Neuronal stem cell (in vitro differentiated cells): ENCODE measurements at regions not wholly inside any gene's neighbourhood (a gene's known extent, or its start where the extent isn't known, plus 50 kb on each side); places are given as distances from the start of the nearest gene placed in this dataset.

Experiments
- DNase-seq: peaks from one replicate; pipeline ENCODE4 v3.0.0-alpha.2; 2013; ENCODE audit warnings: low spot score
- H2AFZ ChIP-seq: one replicate; pipeline ENCODE4 v1.6.1; 2013; ENCODE audit warnings: mild to moderate bottlenecking, low read length, inconsistent platforms
- H2AK5ac ChIP-seq: 2 replicates; pipeline ENCODE4 v1.6.1; 2013; ENCODE audit warnings: low read depth, mild to moderate bottlenecking, inconsistent platforms, low read length, moderate library complexity, mixed read lengths
- H2BK120ac ChIP-seq: 2 replicates; pipeline ENCODE4 v1.6.1; 2013; ENCODE audit warnings: low read depth, mild to moderate bottlenecking, inconsistent platforms, low read length, moderate library complexity, mixed read lengths
- H2BK12ac ChIP-seq: one replicate; pipeline ENCODE4 v1.6.1; 2013; ENCODE audit warnings: low read length, inconsistent platforms
- H2BK15ac ChIP-seq: 2 replicates; pipeline ENCODE4 v1.6.1; 2013; ENCODE audit warnings: mild to moderate bottlenecking, low read length, inconsistent platforms, mixed read lengths
- H2BK5ac ChIP-seq: one replicate; pipeline ENCODE4 v1.6.1; 2013; ENCODE audit warnings: inconsistent platforms, mild to moderate bottlenecking, low read length, moderate library complexity
- H3K14ac ChIP-seq: one replicate; pipeline ENCODE4 v1.6.1; 2013; ENCODE audit warnings: low read length, inconsistent platforms
- H3K18ac ChIP-seq: 2 replicates; pipeline ENCODE4 v1.6.1; 2013; ENCODE audit warnings: low read length, inconsistent platforms
- H3K23ac ChIP-seq: 2 replicates; pipeline ENCODE4 v1.6.1; 2013; ENCODE audit warnings: low read depth, mild to moderate bottlenecking, mixed read lengths, low read length, inconsistent platforms; ENCODE audit not compliant: poor library complexity
- H3K27ac ChIP-seq: replicated peaks from 3 replicates; pipeline ENCODE4 v1.5.1; 2013; ENCODE audit warnings: low read length, inconsistent platforms
- H3K27me3 ChIP-seq, 3 experiments: 2 replicates each; pipeline ENCODE4 v1.6.1; 2013; ENCODE audit warnings: low read length in 3 of 3, mild to moderate bottlenecking in 2 of 3, inconsistent platforms in 1 of 3, low read depth in 1 of 3, mixed read lengths in 1 of 3, moderate library complexity in 1 of 3; ENCODE audit not compliant: control insufficient read depth in 3 of 3, insufficient read depth in 3 of 3
- H3K36me3 ChIP-seq, 2 donors: replicated peaks in 1 of 2; 2 replicates each; pipeline ENCODE4 v1.6.1; 2013; ENCODE audit warnings: low read length in 2 of 2; ENCODE audit not compliant: control insufficient read depth in 2 of 2, insufficient read depth in 2 of 2
- H3K4ac ChIP-seq: 2 replicates; pipeline ENCODE4 v1.6.1; 2013; ENCODE audit warnings: inconsistent platforms, mild to moderate bottlenecking, low read length, moderate library complexity
- H3K4me1 ChIP-seq, 2 donors: 1 replicate in 1 of 2; 2 replicates in 1 of 2; pipeline ENCODE4 v1.6.1; 2013; ENCODE audit warnings: low read length in 2 of 2, low read depth in 1 of 2; ENCODE audit not compliant: control insufficient read depth in 2 of 2, insufficient read depth in 1 of 2
- H3K4me2 ChIP-seq: one replicate; pipeline ENCODE4 v1.6.1; 2013; ENCODE audit warnings: mild to moderate bottlenecking, low read length, inconsistent platforms; ENCODE audit not compliant: insufficient read depth, poor library complexity, severe bottlenecking
- H3K4me3 ChIP-seq, 2 donors: 2 replicates each; pipeline ENCODE4 v1.5.1; 2013; ENCODE audit warnings: low read length in 2 of 2, mild to moderate bottlenecking in 2 of 2, inconsistent platforms in 1 of 2, moderate library complexity in 1 of 2
- H3K79me1 ChIP-seq: one replicate; pipeline ENCODE4 v1.6.1; 2013; ENCODE audit warnings: low read depth, mild to moderate bottlenecking, inconsistent platforms, low read length, moderate library complexity
- H3K9ac ChIP-seq: one replicate; pipeline ENCODE4 v1.6.1; 2013; ENCODE audit warnings: mild to moderate bottlenecking, low read depth, low read length, inconsistent platforms; ENCODE audit not compliant: poor library complexity
- H3K9me3 ChIP-seq, 2 donors: replicated peaks in 1 of 2; 2 replicates each; pipeline versions ENCODE3 to v1.6.1; 2013; ENCODE audit warnings: low read length in 2 of 2, mild to moderate bottlenecking in 2 of 2, inconsistent platforms in 1 of 2, low read depth in 1 of 2, mixed read lengths in 1 of 2, moderate library complexity in 1 of 2; ENCODE audit not compliant: control insufficient read depth in 2 of 2, insufficient read depth in 1 of 2
- H4K8ac ChIP-seq: one replicate; pipeline ENCODE4 v1.6.1; 2013; ENCODE audit warnings: low read depth, mild to moderate bottlenecking, inconsistent platforms, low read length, moderate library complexity
- H4K91ac ChIP-seq: one replicate; pipeline ENCODE4 v1.6.1; 2013; ENCODE audit warnings: low read length, low read depth, mild to moderate bottlenecking, inconsistent platforms; ENCODE audit not compliant: poor library complexity
- WGBS, 2 donors: extraction: QIAGEN DNeasy Blood & Tissue Kit; methylation state at CpG; one replicate each; pipeline ENCODE4 v1.1.7; 2013; ENCODE audit warnings: missing lambda C conversion rate in 2 of 2, mixed read lengths in 1 of 2; ENCODE audit not compliant: insufficient read length in 2 of 2, insufficient replicate concordance in 1 of 2; ENCODE audit errors: extremely low coverage in 2 of 2; 5-methylcytosine and 5-hydroxymethylcytosine counted together

- Histone ChIP-seq H2BK120ac (no peak overlapping the region), H3K23ac (no peak overlapping the region), H2BK15ac (no peak overlapping the region), H3K14ac (no peak overlapping the region), H3K4me1 (peaks cover 0 to 4% of the 10 kb centered on the region in 2 donors), H3K9ac (no peak overlapping the region), H2AFZ (peak overlapping the region; percentile 2), H4K8ac (no peak overlapping the region), H3K27ac (no peak overlapping the region), H3K9me3 (no peaks in the 10 kb centered on the region), H2AK5ac (no peak overlapping the region), H3K4me3 (no peak overlapping the region), H3K4me2 (no peak overlapping the region), H3K36me3 (no peaks in the 10 kb centered on the region), H2BK12ac (no peak overlapping the region), H2BK5ac (no peak overlapping the region), H3K4ac (no peak overlapping the region), H4K91ac (no peak overlapping the region), H3K18ac (no peak overlapping the region), H3K79me1 (no peaks in the 10 kb centered on the region), H3K27me3 (no peaks in the 10 kb centered on the region)
- DNase-seq: no peak
- no CpG with 5 or more reads among the region's 3 CpGs for WGBS, 2 donors
Measured at GRCh38 chr12:43104494-43104893, 447.5 kb downstream of the ADAMTS20 start.

- Histone ChIP-seq H2BK12ac (no peak overlapping the region), H3K18ac (no peak overlapping the region)
- no CpG with 5 or more reads among the region's 1 CpG for WGBS, 2 donors
Measured at GRCh38 chr12:43103866-43104265, 448.1 kb downstream of the ADAMTS20 start.

DNA sequence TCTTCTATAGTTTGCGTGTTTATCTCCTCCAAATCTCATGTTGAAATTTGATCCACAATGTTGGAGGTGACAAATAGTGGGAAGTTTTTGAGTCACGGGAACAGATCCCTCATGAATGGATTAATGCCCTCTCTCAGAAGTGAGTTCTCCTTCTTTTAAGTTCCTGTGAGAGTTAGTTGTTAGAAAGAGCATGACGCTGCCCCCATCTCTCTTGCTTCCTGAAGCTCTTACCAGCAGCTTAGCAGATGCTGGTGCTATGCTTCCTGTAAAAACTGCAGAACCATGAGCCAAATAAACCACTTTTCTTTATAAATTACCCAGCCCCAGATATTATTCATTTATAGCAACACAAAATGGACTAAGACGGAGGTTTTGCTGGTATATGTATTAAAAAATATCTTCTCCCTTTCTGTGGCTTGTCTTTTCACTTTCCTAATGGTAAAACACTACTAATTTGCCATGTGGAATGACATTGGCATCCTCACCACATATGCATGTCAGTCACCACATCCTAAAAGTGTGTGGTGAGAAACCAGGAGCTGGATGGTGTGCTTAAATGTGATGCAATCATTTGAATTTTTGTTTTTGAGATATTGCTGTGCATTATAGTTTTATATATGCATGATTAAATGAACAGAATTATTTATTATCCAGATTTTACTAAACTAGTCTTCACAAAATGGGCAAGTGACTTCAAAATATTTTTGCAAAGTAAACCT lies 449.3 kb downstream of the ADAMTS20 start:
- H3K36me3 ChIP-seq: no peaks in the 10 kb centered on the region
- H3K27ac ChIP-seq: no peak overlapping the region

More at GRCh38 chr12:43103866-43104265, 448.1 kb downstream of the ADAMTS20 start:
- Histone ChIP-seq H3K27ac (no peak overlapping the region), H3K4me2 (no peak overlapping the region), H2AK5ac (no peak overlapping the region), H3K79me1 (no peaks in the 10 kb centered on the region), H3K27me3 (no peaks in the 10 kb centered on the region), H3K23ac (no peak overlapping the region), H2BK5ac (no peak overlapping the region), H3K4me3 (no peak overlapping the region), H4K8ac (no peak overlapping the region), H2BK120ac (no peak overlapping the region), H2BK15ac (no peak overlapping the region), H3K4me1 (peaks cover 0 to 4% of the 10 kb centered on the region in 2 donors), H3K9me3 (no peaks in the 10 kb centered on the region), H3K9ac (no peak overlapping the region), H3K36me3 (no peaks in the 10 kb centered on the region), H2AFZ (no peak overlapping the region), H3K14ac (no peak overlapping the region), H3K4ac (no peak overlapping the region), H4K91ac (no peak overlapping the region)
- no peak for DNase-seq

GRCh38 chr12:43100231-43100630 lies 451.8 kb downstream of the ADAMTS20 start:
- no peak for DNase-seq
- H4K91ac ChIP-seq: no peak overlapping the region
- H2BK12ac ChIP-seq: no peak overlapping the region
- H3K79me1 ChIP-seq: no peaks in the 10 kb centered on the region
- no peak overlapping the region for H3K4ac ChIP-seq
- H2AK5ac ChIP-seq: no peak overlapping the region
- H4K8ac ChIP-seq: no peak overlapping the region
- no peak overlapping the region for H3K4me3 ChIP-seq
- no peak overlapping the region for H3K14ac ChIP-seq
- H3K27ac ChIP-seq: no peak overlapping the region
- no peak overlapping the region for H2BK120ac ChIP-seq
- no peaks in the 10 kb centered on the region for H3K36me3 ChIP-seq
- no peak overlapping the region for H2AFZ ChIP-seq
- peaks cover 0 to 2% of the 10 kb centered on the region in 2 donors for H3K4me1 ChIP-seq
- WGBS, 2 donors: no CpG with 5 or more reads among the region's 1 CpG
- H3K4me2 ChIP-seq: no peak overlapping the region
- no peak overlapping the region for H3K18ac ChIP-seq
- H3K9ac ChIP-seq: no peak overlapping the region
- H2BK15ac ChIP-seq: no peak overlapping the region
- H3K27me3 ChIP-seq: no peaks in the 10 kb centered on the region
- no peak overlapping the region for H2BK5ac ChIP-seq
- H3K23ac ChIP-seq: no peak overlapping the region
- H3K9me3 ChIP-seq: no peaks in the 10 kb centered on the region

More for the DNA sequence above, 449.3 kb downstream of the ADAMTS20 start:
- no peak overlapping the region for H2BK5ac ChIP-seq
- no peak overlapping the region for H3K4me2 ChIP-seq
- no peak overlapping the region for H4K91ac ChIP-seq
- H3K4me1 ChIP-seq: peaks cover 0 to 4% of the 10 kb centered on the region in 2 donors
- H3K23ac ChIP-seq: no peak overlapping the region
- no peak overlapping the region for H2BK12ac ChIP-seq
- no peak overlapping the region for H3K9ac ChIP-seq
- H3K4me3 ChIP-seq: no peak overlapping the region
- H2AK5ac ChIP-seq: no peak overlapping the region
- no peak overlapping the region for H2BK120ac ChIP-seq
- no peak overlapping the region for H4K8ac ChIP-seq
- no peaks in the 10 kb centered on the region for H3K27me3 ChIP-seq
- H3K14ac ChIP-seq: no peak overlapping the region
- H3K4ac ChIP-seq: no peak overlapping the region
- no peak overlapping the region for H2AFZ ChIP-seq
- no CpG with 5 or more reads among the region's 4 CpGs for WGBS, 2 donors
- H3K18ac ChIP-seq: no peak overlapping the region
- DNase-seq: no peak
- no peaks in the 10 kb centered on the region for H3K79me1 ChIP-seq
- H3K9me3 ChIP-seq: no peaks in the 10 kb centered on the region
- H2BK15ac ChIP-seq: no peak overlapping the region
